ENCODE measurements at regions not wholly inside any gene's neighbourhood (a gene's known extent, or its start where the extent isn't known, plus 50 kb on each side); places are given as distances from the start of the nearest gene placed in this dataset.

- TF ChIP-seq, protein P1, sequence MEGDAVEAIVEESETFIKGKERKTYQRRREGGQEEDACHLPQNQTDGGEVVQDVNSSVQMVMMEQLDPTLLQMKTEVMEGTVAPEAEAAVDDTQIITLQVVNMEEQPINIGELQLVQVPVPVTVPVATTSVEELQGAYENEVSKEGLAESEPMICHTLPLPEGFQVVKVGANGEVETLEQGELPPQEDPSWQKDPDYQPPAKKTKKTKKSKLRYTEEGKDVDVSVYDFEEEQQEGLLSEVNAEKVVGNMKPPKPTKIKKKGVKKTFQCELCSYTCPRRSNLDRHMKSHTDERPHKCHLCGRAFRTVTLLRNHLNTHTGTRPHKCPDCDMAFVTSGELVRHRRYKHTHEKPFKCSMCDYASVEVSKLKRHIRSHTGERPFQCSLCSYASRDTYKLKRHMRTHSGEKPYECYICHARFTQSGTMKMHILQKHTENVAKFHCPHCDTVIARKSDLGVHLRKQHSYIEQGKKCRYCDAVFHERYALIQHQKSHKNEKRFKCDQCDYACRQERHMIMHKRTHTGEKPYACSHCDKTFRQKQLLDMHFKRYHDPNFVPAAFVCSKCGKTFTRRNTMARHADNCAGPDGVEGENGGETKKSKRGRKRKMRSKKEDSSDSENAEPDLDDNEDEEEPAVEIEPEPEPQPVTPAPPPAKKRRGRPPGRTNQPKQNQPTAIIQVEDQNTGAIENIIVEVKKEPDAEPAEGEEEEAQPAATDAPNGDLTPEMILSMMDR (conservative IDR thresholded peaks at IDR 0.05; ENCODE audit: low read depth, low read length): no peak
- no peak for TF ChIP-seq EZH2 (IDR thresholded peaks at IDR 0.05; ENCODE audit: borderline replicate concordance, low read depth, low read length, poor library complexity, severe bottlenecking)
Measured at GRCh38 chr6:120646101-120646500, 688.2 kb downstream of the TBC1D32 start.
